ENCODE measurements at regions not wholly inside any gene's neighbourhood (a gene's known extent, or its start where the extent isn't known, plus 50 kb on each side); places are given as distances from the start of the nearest gene placed in this dataset.
"Not testable (repeated sequence)": the region's sequence is repeated elsewhere in the genome, so short reads cannot be mapped to it uniquely, and the experiment has no call there.

DNA sequence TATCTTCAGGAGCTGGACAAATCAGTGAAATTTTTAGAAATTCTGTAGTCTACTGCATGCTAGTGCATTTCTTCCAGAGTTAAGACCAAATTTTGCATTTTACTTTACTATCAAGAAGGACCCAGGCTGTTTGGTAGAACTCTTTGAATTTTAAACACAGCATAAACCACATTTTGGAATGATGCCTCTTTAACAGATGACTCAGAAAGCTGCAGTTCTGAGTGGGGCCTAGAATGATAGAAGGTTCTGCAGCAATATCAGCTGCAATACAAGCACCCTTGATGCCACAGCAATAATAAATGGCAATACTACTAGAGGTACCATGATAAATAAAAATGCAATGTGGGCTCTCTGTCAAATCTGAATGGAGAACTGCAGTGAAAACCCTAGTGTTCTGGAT, 198.7 kb downstream of the TMA16 start:
- no peak for DNase-seq (ENCODE audit: low read depth)

DNA sequence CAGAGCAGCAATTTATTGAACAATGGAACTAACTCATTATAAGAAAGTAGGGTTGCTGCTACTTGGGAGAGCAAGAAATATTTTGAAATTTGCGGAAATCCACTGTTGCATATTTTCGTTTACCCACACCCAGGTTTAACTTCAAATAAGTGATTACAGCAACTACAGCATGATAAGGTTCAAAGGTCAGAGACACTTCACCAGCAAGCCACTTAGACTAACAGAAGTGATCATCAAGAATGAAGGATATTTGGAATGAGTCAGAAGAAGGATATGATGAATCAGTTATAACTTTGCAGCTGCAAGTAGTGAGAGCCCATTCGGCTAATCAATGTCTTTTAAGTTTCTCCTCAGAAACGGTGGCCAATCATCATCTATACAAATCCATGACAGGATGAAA, 199.3 kb downstream of the TMA16 start:
- peak; percentile 46 for DNase-seq (ENCODE audit: low read depth)

DNA sequence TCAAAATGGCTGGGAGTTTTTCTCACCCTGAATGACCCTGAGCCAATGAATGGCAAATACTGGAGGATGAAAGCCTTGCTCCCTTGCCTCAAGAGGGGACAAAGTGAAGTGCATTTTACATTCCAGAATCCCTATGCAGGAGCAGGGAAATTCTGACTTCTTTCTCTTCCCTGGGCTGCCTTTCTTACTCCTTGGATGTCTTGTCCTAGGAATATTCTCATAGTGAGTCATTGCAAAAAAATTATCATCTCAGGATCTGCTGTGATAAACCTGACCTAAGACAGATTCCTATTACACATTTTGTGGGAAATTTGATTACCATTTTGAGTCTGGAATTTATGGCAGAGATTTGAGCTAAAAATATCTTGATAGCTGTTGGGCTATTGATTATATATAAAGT, 199.9 kb downstream of the TMA16 start:
- DNase-seq (ENCODE audit: low read depth), result peak; percentile 9

- no peak for DNase-seq (ENCODE audit: low read depth)
Measured at GRCh38 chr4:163697121-163697520, 202.6 kb downstream of the TMA16 start.

GRCh38 chr4:163700383-163700782, 205.9 kb downstream of the TMA16 start:
- DNase-seq (ENCODE audit: low read depth), result not testable (repeated sequence)

DNA sequence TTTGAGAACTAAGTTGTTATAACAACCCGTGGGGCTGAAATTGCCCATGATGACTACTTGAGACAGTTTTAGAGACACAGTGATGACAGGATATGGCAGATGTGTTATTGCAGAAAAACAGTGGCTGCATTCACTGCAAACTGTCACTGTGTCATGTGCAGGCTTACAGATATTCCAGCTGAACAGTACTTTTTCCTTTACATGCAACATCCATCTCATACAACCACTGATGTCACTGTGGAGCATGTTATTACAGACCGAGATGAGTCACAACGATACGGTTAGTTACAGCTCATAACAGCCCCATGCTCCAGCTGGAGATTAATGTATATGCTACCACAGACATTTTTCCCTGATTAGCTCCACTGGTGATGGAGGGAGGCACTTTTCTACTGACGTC, 207.4 kb downstream of the TMA16 start:
- no peak for DNase-seq (ENCODE audit: low read depth)

- DNase-seq (ENCODE audit: low read depth), result no peak
Measured at GRCh38 chr4:163702736-163703135, 208.2 kb downstream of the TMA16 start.

DNA sequence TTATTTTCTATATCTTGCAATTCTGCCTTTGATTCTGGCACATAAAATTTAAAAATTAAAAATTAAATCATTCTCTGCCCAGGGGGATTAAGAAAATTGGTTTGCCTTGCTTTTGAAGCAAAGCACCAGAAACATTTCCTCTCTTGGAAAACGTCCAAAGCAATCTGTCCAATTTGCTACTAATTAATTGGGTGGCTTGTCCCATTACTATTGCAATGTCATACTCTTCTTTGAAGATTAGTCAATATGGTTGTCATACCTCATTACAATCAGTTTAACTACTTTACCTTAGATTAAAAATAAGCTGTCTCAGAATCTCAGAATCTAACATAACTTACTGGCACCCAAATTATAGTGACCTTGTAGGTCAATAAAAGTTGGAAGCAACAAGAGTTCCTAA, 208.8 kb downstream of the TMA16 start:
- DNase-seq (ENCODE audit: low read depth), result no peak

DNA sequence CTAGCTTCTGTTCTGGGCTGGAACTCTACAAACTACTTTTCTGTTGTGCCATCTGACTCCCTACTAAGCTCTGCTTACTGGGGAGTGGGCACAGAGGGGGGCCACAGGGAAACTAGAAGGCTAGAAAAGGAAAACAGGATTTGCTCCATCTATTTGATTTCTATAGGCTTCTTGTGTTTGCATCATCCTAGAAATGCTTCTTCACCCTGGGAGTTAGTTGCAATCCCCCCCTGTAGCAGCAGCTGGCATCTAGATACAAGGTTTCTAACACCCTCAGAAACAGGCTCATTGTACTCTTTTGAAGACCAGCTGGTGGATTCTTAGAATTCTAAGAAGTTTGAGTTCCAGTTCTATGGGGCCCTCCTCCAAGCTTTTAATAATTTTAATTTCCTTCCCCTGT, 213.4 kb downstream of the TMA16 start:
- DNase-seq (ENCODE audit: low read depth), result no peak

GRCh38 chr4:163709601-163710000, 215.1 kb downstream of the TMA16 start:
- no peak for DNase-seq (ENCODE audit: low read depth)

DNA sequence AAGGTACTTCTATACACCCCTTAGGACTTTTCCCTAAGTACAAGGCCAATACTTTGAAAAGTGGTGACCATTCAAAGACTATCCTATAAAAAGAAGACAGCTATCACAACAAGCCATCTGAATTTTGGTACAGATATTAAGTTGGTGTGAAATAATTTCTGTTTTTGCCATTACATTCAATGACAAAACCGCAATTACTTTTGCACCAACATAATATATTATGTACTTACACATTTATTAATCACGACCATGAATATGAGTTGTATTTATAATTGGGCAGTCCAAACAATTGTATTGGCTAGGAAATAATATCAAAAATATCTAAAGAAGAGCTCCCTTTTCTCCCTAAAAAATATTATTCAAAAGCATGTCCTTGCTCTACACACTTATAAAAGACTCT, 215.7 kb downstream of the TMA16 start:
- no peak for DNase-seq (ENCODE audit: low read depth)

DNA sequence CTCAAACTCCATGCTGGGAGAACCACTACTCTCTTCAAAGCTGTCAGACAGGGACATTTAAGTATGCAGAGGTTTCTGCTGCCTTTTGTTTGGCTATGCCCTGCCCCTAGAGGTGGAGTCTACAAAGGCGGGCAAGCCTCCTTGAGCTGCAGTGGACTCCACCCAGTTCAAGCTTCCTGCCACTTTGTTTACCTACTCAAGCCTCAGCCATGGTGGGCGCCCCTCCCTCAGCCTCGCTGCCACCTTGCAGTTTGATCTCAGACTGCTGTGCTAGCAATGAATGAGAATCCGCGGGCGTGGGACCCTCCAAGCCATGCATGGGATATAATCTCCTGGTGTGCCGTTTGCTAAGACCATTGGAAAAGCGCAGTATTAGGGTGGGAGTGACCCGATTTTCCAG, 230.0 kb downstream of the TMA16 start:
- not testable (repeated sequence) for DNase-seq (ENCODE audit: low read depth)

- no peak for DNase-seq (ENCODE audit: low read depth)
Measured at GRCh38 chr4:163726641-163727040, 232.2 kb downstream of the TMA16 start.

GRCh38 chr4:163731071-163731470, 236.6 kb downstream of the TMA16 start:
- no peak for DNase-seq (ENCODE audit: low read depth)

- no peak for DNase-seq (ENCODE audit: low read depth)
Measured at GRCh38 chr4:163732473-163732872, 238.0 kb downstream of the TMA16 start.

GRCh38 chr4:163736876-163737275, 242.4 kb downstream of the TMA16 start:
- DNase-seq (ENCODE audit: low read depth), result no peak

DNA sequence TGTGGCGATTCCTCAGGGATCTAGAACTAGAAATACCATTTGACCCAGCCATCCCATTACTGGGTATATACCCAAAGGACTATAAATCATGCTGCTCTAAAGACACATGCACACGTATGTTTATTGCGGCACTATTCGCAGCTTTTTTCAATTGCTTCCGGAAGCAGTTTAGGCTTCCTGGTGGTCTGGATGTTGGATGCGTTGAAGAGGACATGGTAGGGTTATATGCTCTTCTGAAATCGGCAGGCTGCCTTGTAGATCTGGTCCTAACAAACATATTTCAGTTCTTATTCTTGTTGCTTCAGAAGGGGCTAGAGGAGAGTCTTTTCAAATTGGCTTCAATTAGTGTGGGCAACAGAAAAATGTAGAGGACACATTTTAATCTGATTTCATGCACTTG, 243.4 kb downstream of the TMA16 start:
- DNase-seq (ENCODE audit: low read depth), result not testable (repeated sequence)

DNA sequence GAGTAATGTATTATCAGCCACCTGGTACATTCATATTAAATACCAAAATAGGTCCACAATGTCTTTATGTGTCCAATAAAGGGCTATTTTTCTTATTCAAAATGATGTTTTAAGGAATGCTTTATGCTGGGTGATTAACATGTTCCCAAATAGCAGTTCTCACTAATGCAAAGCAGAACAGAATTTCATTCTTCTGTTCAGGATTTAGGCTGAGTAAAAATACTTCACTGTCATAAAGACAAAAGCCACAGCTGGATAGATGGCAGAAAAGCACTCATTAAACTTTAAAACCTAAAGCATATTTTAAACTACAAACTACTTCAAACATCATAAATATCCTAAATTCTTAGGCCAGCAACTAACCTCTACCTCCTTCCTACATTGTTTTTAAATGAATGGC, 244.0 kb downstream of the TMA16 start:
- DNase-seq (ENCODE audit: low read depth), result no peak

- no peak for DNase-seq (ENCODE audit: low read depth)
Measured at GRCh38 chr4:163744861-163745260, 250.4 kb downstream of the TMA16 start.

DNA sequence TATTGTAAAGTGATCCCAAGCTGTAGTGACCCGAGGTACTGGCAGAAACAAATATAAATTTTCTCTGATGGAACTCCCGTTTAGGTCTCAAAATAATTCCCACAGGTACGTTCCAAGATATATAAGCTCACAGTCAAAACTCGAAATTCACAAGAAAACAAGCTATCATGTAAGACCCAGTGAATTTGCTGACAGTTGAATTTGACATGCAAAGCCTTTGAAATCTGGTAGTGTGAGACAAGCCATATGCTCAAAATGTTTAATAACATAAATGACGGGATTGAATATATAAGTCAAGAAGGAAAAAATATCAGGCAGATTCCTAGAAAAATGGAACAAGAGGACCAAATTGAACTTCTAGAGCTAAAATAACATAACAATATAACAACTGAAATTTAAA, 252.8 kb downstream of the TMA16 start:
- DNase-seq (ENCODE audit: low read depth), result no peak

DNA sequence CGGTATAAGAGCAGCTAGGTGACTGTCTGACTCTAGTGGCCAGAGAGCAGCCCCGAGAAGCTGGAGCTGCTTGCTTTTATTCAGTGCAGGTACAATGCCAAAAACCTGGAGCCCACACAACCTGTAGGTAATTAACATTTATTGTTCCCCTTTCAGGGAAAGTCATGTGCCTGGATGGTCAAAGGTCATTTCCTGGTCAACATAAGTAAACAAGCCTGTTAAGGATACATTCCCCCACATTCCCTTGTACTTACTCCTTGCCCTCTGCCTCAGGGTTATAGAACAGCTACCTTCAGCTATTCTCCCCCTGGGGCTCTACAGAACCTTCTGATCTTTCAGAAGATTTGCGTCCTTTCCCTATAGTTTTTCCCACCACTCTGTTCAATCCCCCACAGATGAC, 253.4 kb downstream of the TMA16 start:
- peak; percentile 4 for DNase-seq (ENCODE audit: low read depth)

GRCh38 chr4:163748449-163748848, 254.0 kb downstream of the TMA16 start:
- DNase-seq (ENCODE audit: low read depth), result no peak

- DNase-seq (ENCODE audit: low read depth), result peak; percentile 15
Measured at GRCh38 chr4:163755013-163755412, 260.5 kb downstream of the TMA16 start.

DNA sequence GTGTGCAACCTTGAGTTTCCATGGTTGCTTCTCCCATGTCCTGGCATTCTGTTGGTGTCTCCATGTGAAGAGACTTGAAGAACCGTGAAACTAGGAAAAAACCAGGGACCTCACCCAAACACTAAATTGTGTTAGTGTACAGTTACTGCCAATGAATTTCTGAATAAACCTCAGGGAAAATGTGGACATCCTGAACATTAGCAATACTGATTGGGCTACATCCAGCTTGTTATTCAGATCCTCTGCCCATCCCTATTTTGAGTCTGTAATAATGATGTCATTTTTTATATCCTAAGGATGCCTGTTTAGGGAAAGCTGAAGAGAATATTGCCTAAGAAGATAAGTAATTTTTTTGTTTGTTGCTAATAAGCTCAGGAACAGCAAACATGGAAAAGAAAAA, 262.7 kb downstream of the TMA16 start:
- no peak for DNase-seq (ENCODE audit: low read depth)

DNA sequence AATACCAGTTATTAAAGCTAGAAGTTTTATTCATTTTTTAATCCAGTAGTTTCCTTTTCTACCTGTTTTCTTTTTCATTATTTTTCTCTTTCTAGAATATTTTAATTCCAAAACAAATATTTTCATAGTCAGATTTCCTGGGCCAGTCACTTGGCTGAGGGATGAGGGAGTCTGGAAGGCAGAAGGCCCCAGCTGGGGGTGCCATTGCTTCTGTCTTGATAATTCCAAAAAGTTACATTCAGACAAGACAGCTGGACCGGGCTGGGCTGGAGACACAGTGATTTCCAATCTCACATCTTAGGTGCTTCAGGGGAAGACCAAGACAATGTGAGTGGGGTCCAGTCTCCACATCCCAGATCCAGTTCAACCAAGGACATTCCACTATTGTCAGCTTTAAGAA, 263.5 kb downstream of the TMA16 start:
- no peak for DNase-seq (ENCODE audit: low read depth)

Measured in renal cortical epithelial cell (primary cell).